ENCODE measurements at regions not wholly inside any gene's neighbourhood (a gene's known extent, or its start where the extent isn't known, plus 50 kb on each side); places are given as distances from the start of the nearest gene placed in this dataset.

GRCh38 chr11:92500453-92500852 is 275.8 kb downstream of the FAT3 start:
- TF ChIP-seq NANOG (IDR thresholded peaks at IDR 0.05; ENCODE audit: insufficient read depth, low read depth, low read length, poor library complexity, severe bottlenecking) = no peak
- no peak for TF ChIP-seq SIN3A (conservative IDR thresholded peaks at IDR 0.05 in 1 of 2, IDR thresholded peaks at IDR 0.05 in 1 of 2; ENCODE audit: low read depth in 1 of 2, low read length in 2 of 2)
